COR-L47 (cell line): ENCODE measurements at regions not wholly inside any gene's neighbourhood (a gene's known extent, or its start where the extent isn't known, plus 50 kb on each side); places are given as distances from the start of the nearest gene placed in this dataset.
"Not testable (repeated sequence)": the region's sequence is repeated elsewhere in the genome, so short reads cannot be mapped to it uniquely, and the experiment has no call there.

Experiments
- DNase-seq: peaks from one replicate; lab custom pipeline; 2025; lab: John Stamatoyannopoulos, UW

DNA sequence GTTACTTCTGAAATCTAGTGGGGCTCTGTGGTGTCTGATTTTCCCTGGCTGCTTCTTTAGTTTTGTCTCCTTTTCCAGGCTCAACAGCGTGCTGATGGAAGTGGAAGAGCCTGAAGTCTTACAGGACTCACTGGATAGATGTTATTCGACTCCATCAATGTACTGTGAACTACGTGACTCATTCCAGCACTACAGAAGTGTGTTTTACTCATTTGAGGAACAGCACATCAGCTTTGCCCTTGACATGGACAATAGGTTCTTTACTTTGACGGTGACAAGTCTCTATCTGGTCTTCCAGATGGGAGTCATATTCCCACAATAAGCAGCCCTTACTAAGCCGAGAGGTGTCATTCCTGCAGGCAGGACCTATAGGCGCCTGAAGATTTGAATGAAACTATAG lies 51.1 kb downstream of the NBPF8 start:
- DNase-seq: not testable (repeated sequence)

DNA sequence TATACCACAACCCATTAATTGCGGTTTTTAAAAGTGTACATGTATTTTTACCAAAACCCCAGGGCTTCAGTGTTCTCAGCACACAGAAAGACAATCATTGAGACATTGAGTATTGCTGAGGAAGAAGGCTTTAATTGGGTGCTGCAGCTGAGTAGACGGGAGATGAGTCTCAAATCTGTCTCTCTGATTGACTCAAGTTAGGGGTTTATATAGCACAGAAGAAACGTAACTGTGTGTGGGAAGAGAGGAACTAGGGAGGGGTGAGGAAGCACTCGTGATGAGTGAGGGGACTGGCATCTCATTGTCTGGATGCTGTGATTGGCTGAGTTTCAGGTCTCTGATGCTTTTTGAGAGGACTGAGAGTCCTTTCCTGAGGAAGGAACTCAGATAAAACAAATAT lies 62.8 kb downstream of the NBPF8 start:
- not testable (repeated sequence) for DNase-seq

DNA sequence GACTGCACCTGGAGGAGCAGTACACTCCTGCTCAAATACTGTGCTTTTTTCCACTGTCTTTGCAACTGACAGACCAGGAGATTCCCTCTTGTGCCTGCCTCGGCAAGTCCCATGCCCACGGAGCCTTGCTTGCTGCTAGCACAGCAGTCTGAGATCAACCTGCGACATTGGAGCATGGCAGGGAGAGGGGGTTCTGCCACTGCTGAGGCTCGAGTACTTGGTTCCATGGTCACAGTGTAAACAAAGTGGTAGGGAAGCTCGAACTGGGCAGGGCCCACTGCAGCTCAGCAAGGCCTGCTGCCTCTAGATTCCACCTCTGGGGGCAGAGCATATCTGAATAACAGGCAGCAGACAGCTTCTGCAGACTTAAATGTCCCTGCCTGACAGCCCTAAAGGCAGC lies 63.6 kb downstream of the NBPF8 start:
- not testable (repeated sequence) for DNase-seq

DNA sequence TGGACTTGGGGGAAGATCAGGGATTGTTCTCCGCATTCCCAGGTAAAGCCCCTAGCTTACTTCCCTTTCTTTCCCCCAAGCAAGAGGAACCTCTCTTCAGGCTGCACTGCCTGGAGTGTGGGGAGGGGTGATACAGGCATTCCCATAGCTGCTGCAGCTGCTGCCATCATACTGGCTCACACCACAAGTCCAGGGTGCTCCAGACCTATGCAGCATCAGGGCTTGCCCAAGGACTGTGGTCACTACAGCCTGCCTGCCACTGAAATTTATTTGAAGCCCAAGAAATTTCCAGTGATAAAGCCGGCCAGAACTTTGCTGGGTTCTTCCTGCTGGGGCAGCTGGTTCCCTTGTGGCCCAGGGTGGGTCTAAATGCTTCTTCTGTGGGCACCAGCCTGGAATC lies 72.7 kb downstream of the NBPF8 start:
- not testable (repeated sequence) for DNase-seq

DNA sequence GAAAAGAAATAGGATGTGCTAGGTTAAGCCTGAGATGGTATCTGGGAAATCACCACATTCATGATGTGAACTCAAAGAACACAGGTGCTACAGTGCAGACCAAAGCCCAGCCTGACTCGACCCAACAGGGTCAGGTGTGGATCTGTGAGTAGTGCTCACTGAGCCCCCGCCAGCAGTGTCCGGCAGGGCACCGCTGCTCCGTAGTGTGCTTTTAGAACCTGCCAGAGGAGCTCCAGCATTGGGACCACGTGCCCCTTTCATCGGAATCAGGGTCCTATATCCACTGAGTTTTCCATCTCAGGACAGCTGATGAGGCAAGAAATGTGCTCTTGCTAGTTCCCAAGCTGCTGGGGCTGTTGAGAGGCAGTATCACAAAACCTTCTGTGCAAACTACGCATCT lies 74.4 kb downstream of the NBPF8 start:
- DNase-seq: not testable (repeated sequence)

DNA sequence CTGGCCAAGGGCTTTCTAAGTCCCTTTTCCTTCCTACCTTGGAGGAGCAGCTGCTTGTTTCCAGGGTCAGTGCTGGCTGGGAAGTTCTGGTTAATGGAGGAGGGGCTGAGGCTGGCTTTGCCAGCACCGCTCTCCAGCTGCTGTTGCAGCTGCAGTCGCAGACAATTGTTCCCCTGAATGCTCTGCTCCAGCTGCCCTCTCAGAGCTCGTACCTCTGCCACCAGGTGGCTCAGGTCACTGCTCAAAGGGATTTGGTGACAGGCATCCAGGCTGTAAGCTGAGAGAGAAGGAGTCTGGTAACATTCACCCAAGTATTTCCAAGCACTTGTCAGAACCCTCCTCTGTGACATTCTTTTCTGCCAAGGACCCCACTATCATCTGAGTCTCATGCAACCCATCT lies 82.3 kb downstream of the NBPF8 start:
- not testable (repeated sequence) for DNase-seq

DNA sequence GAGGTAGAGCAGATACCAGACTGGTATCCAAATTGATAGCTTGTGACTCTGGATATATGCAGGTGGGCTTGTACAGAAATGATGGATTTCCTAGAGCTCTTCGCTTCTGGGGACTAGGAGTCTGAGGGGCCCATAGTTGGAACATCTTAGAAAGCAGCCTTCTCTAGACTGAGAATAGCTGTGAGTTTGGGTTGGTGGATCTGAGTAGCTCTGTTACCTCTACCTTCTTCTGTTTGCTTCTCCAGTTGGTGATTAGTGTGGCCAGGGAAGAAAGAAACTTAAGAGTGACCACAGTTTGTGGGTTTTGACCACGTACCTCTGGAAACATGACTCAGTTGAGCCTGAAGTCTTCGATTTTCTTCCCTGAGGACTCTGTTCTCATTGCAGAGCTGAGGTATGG lies 88.4 kb downstream of the NBPF8 start:
- not testable (repeated sequence) for DNase-seq

DNA sequence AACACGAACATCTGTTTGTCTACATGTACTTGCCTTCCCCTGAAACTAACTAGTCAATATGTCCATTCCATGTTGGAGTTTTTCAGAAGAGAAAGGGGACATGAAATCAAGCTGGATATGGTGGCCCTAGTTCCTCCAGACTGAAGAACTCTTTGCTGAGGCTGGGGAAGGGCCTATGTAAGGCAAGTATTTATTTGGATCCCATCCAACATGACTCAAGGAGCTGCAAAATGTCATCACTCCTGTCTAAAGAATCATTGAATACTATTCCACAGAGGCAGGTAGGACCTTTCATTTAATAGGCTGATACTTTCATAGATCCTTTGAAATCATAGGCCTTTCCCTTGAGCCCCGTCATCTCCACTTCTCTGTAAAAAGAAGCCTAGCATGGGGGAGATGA lies 91.5 kb downstream of the NBPF8 start:
- not testable (repeated sequence) for DNase-seq

DNA sequence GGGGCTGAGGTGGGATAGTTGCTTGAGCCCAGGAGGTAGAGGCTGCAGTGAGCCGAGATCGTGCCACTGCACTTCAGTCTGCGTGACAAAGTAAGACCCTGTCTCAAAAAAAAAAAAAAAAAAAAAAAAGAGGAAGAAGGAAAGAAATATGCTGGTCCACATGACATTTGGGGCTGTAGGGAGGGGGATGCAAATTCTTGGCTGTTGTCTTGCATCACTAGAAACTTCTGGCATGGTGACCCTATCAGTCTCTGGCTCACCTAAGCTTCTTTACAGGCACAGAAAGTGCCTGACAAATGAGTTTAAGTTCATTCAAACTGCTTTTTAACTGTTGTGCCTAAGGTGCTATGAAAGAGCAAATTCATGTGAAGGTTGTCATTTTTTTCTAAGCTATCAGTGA lies 93.5 kb downstream of the NBPF8 start:
- not testable (repeated sequence) for DNase-seq

DNA sequence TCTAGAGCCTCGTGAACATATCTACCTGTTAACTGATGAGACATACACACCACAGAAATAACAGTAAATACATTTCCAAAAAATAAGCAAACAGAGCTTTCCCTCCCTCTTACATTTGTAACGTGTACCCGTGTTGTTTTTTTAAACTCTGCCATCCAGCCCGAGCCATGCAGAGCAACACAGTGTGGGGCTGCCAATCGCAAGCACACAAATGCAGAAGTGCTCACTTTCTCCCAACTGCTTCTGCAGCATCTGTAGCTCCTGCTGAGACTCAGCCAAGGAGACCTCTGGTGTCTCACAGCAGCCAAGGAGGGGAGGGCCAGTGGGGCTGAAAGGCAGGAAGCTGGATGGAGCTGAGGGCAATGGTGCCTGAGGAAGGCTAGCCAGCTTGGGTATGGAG lies 94.4 kb downstream of the NBPF8 start:
- not testable (repeated sequence) for DNase-seq

DNA sequence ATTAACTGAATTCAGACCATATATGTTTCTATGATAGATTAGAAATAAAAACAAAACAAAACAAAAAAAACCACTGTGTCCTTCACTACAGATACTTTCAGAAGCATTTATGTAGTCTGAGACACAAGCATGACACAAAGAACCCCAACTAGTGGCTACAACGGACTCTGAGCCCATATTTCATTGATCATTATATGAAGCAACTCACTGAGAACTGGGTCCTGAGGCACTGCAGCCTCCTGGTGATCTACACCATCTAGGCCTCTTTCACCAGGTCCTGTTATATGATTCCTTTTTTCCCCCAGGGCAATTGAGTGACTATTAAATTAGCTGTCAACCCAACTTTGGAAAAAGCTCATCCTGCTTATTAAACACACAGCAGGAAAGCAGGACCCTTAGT lies 98.3 kb downstream of the NBPF8 start:
- not testable (repeated sequence) for DNase-seq

DNA sequence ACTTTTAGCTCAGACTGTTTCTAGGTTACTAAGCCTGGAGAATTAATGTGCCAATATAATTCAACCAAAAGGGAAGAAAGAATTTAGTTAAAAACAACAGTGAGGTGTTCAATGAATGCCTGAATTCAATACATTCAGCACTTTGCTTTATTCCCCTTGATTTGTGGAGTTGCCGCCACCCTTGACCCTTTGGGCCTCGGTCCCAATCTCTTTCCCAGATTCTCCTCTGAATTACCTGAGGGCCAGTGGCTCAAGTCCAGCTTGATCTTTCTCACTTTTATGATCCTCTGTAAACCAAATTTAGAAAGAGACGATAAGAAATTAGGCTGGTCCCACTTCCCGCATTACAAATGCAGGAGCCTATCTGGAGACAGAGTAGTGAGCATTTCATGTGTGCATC lies 98.7 kb downstream of the NBPF8 start:
- not testable (repeated sequence) for DNase-seq

DNA sequence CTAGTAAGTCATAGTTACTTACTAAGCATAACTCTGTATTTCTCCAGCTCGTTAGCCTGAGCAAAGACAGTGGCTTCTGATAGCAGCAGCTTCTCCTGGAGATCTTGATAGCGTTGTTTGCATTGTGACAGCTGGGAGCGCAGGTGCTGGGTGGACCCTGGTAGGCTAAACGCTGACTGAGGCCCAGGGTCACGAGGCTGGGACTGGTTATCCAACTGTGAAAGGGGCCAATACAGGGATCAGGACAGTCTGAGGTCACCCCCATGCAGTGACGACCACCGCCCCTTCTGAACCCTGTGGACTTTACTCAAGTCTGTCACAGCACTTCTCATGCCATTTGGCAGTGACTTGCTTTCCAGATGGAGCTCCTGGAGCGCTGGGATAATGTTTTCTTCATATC lies 104.4 kb downstream of the NBPF8 start:
- DNase-seq: not testable (repeated sequence)

DNA sequence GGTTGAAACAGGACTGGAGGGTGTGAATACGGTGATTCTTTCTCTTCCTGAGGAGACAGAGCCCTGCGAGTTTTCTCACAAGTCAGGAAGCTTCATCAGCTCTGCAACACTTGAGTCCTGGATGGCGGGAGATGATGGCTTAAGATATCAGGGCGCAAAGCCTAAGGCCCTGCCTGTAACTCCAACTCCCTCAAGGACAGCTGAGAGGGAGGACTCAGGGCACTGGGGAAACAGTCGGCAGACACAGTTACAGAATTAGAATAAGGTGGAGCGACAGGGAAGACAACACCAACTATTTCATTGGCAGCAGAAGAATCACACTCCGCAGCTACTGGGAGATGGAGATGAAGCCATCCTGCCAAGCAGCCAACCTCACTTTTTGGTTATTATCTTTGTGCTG lies 109.6 kb downstream of the NBPF8 start:
- DNase-seq: not testable (repeated sequence)

DNA sequence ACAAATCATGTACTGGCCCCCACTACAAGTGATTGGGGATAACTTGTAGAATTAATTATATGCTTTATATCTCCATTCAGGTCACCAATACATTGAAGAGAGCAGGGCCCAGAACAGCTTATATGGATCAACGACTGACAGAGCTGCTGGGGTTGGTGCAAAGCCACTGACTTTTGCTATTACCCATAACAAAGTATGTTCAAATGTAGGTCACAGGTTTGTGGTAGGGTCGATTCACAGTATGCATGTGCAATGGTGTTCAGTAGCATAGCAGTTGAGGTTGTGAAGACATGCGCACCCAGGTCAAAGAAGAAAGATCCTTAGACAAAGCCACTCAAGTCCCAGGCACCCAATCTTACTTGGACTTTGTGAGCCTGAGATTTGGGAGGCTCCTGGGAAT lies 110.6 kb downstream of the NBPF8 start:
- DNase-seq: not testable (repeated sequence)

DNA sequence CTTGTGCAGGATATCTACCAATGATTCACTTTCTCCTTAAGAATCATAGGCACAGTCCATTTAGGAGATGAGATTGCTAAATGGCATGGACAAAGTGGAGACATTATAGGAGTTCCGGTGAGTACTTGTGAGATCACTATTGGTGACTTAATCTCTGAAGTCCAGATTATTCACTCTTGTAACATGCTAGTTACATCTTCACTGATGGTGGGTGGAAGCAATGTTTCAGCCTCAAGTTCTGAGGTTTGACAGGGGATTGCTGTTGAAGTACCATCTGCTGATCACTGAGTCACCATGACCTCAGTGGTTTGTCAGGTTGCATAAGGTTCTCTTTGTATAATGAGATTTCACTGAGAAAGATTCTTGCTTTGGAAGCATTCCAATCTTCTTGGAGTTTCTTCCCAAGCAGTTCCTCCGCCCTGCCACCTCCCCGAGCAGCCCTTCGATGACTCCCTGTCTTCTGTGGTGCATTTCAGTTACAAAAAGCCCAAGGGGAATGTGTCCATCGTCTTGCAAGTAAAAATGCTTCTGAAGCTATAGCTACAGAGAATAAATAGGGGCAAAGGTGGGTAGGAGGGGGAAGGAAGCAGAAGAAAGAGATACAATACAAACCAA lies 114.7 kb downstream of the NBPF8 start:
- not testable (repeated sequence) for DNase-seq

DNA sequence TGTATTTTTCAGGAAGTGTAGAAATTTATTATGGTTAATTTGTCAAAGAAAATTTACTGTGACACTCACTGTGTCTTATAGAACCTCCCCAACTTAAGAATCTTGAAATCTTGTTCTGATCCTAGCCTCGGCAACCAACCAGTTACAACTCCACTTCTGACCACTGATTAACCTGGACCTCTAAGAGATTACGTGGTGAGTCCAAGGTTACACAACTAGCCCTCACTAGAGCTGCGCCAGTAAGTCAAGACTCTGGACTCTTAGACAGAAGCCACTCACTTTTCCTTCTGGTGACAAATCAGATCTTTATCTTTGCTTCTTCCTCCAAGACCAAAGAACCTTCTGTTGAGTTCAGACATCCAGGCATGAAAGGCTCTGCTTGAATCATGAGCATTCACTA lies 116.6 kb downstream of the NBPF8 start:
- DNase-seq: not testable (repeated sequence)

DNA sequence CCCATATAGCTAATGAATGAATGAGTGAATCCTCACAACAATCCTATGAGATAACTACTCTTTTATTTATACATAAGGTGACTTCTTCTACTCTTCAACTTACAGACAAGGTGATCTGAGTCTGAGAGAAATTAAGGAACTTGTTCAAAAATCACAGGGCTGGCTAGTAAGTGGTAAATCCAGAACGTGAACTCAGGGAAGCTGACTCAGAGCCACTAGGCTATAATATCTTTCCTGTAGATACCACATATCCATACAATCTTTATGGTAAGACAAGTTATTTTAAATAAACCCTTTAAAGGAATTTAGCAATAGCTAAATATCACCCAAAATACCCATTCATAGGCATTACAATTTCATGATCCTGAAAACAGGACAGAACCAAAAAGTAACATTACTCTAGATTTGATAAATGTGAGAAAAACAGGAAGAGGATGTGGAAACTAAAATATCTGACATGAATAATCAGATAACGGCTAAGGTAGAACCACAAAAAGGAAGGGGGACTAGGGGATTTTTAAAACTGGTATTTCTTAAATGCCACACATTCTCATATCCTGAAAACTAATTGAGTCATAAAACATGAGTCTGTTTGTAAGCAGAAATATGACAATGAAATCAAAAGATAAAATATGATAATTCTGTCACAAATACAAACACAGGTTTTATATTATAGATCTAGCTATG lies 119.7 kb downstream of the NBPF8 start:
- DNase-seq: not testable (repeated sequence)

DNA sequence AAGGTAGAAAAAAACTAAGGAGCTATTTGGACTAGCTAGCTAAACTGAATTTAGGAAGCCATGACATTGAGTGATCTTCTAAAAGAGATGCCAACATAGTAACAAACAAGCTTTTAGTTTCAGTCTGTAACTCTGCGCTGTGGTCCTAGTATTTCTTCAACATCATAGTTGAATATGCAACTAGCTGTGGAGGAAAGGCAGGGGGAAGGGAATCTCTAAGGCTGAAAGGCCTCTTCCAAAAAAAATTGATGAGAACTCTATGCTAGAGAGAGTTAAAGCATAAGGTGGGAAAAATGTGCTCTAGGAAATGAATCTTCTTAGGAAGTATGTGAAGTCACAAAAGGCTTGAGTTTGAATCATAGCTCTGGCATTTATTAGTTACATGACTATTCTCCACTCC lies 120.2 kb downstream of the NBPF8 start:
- DNase-seq: not testable (repeated sequence)

DNA sequence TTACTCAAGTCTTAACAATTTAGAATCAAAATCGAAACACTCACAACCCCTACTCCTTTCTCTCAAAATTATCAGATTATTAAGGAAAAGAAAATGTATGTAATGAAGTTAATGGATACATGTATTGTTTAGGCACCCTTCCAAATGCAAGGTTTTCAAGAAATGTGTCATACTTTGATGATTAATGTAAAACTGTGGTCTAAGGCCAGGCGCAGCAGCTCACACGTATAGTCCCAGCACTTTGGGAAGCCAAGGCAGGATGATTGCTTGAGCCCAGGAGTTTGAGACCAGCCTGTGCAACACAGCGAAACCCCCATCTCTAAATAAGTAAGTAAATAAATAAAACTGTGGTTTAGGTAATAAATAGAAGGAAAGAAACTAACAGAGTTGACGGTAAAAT lies 126.6 kb downstream of the NBPF8 start:
- DNase-seq: not testable (repeated sequence)

DNA sequence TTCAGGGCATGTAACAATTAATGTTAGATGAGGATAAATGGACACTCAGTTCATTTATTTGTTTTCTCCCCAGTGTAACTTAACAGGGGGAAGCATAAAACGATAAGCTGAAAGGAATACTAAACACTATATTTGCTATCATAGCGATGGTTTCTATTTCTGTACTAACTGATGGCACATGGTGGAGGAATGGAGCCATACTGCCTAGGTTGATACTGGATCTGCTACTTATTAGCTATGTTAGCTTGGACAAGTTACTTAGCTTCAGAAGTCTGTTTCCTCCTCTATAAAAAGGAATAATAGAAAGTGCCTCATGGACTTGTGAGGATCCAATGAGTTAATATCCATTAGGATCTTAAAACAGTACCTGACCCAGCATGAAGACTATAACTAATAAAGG lies 127.5 kb downstream of the NBPF8 start:
- DNase-seq: not testable (repeated sequence)

DNA sequence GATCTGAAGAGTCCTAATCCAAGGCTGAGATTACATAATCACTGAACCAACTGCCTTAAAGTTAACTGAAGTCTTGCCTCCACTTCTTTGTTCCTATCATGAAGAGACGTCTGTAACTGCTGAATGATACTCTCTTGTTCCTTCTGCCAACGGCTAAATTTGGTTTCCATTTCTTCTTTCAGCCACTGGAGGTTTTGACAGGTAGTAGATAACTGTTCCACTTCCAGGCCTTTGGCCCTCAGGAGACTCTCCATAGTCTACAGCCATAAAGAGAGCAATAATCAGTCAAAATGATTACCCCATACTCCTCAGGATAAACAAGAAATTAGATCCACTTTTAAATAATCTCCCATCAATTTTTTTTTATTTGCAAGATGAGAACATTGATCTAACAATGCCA lies 128.1 kb downstream of the NBPF8 start:
- not testable (repeated sequence) for DNase-seq

DNA sequence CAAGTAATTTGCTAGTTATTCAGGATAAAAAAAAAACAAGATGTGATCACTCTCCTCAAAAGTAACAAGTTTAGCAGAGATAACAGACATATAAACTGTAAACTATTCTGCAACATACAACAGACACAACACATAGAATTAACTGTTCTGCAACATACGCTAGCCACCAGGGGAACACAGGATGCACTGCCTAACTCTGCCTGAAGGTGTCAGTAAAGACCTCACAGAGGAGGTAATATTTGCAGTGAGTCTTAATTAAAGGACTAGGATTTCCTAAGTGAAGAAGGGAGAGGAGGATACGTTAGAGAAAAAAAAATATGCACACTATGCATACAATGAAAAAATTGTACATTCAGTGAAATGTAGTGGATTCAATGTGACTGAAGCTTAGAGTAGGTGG lies 129.6 kb downstream of the NBPF8 start:
- not testable (repeated sequence) for DNase-seq

DNA sequence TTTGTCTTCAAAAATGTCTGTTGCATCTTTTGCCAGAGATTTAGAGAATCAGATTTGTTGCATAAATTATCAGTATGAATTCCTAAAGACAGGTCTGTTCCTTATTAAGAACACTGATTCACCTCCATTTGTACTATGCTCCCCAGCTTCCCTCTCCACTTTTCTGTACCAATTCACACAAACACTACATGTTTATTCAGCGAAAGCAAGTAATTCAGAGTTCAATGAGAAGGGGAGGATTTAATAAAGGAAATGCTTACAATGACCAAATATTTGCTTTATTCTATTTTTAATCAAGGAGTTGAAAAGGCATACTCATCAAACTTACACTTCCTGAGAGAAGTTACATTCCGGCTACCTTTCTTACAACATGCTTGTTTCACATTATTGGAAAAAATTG lies 135.5 kb downstream of the NBPF8 start:
- DNase-seq: not testable (repeated sequence)
